ENCODE measurements at regions not wholly inside any gene's neighbourhood (a gene's known extent, or its start where the extent isn't known, plus 50 kb on each side); places are given as distances from the start of the nearest gene placed in this dataset.
A peak's percentile ranks its signal among the peaks of the same experiment; 100 is the strongest.
"Not testable (repeated sequence)": the region's sequence is repeated elsewhere in the genome, so short reads cannot be mapped to it uniquely, and the experiment has no call there.

GRCh38 chr7:75201606-75202079, 109.3 kb downstream of the GTF2IRD2B start:
- H3K27ac Mint-ChIP-seq, CTCF ChIA-PET, H3K4me1 Mint-ChIP-seq, DNase-seq, H3K4me3 Mint-ChIP-seq, H3K36me3 Mint-ChIP-seq, H3K27me3 Mint-ChIP-seq, H3K9me3 Mint-ChIP-seq: not testable (repeated sequence)

- H3K27me3 Mint-ChIP-seq, H3K4me1 Mint-ChIP-seq, H3K27ac Mint-ChIP-seq, H3K36me3 Mint-ChIP-seq, DNase-seq, H3K4me3 Mint-ChIP-seq, H3K9me3 Mint-ChIP-seq, CTCF ChIA-PET: not testable (repeated sequence)
Measured at GRCh38 chr7:75205367-75206085, 113.1 kb downstream of the GTF2IRD2B start.

GRCh38 chr7:75215460-75215859, 123.1 kb downstream of the GTF2IRD2B start:
- H3K4me1 Mint-ChIP-seq, H3K36me3 Mint-ChIP-seq, H3K27ac Mint-ChIP-seq, H3K4me3 Mint-ChIP-seq, CTCF ChIA-PET, H3K27me3 Mint-ChIP-seq, DNase-seq, H3K9me3 Mint-ChIP-seq: not testable (repeated sequence)

- H3K27me3 Mint-ChIP-seq, CTCF ChIA-PET, H3K4me3 Mint-ChIP-seq, H3K9me3 Mint-ChIP-seq, DNase-seq, H3K36me3 Mint-ChIP-seq, H3K4me1 Mint-ChIP-seq, H3K27ac Mint-ChIP-seq: not testable (repeated sequence)
Measured at GRCh38 chr7:75216963-75217362, 124.6 kb downstream of the GTF2IRD2B start.

- H3K27ac Mint-ChIP-seq, H3K4me3 Mint-ChIP-seq, DNase-seq, H3K27me3 Mint-ChIP-seq, CTCF ChIA-PET, H3K36me3 Mint-ChIP-seq, H3K9me3 Mint-ChIP-seq, H3K4me1 Mint-ChIP-seq: not testable (repeated sequence)
Measured at GRCh38 chr7:75226102-75226501, 133.7 kb downstream of the GTF2IRD2B start.

- H3K4me3 Mint-ChIP-seq, DNase-seq, H3K36me3 Mint-ChIP-seq, H3K4me1 Mint-ChIP-seq, H3K27ac Mint-ChIP-seq, H3K27me3 Mint-ChIP-seq, H3K9me3 Mint-ChIP-seq, CTCF ChIA-PET: not testable (repeated sequence)
Measured at GRCh38 chr7:75229558-75229957, 137.2 kb downstream of the GTF2IRD2B start.

- H3K27ac Mint-ChIP-seq, H3K4me1 Mint-ChIP-seq, H3K4me3 Mint-ChIP-seq, H3K36me3 Mint-ChIP-seq, H3K27me3 Mint-ChIP-seq, DNase-seq, CTCF ChIA-PET, H3K9me3 Mint-ChIP-seq: not testable (repeated sequence)
Measured at GRCh38 chr7:75230558-75230957, 138.2 kb downstream of the GTF2IRD2B start.

- CTCF ChIA-PET, H3K36me3 Mint-ChIP-seq, H3K27ac Mint-ChIP-seq, H3K27me3 Mint-ChIP-seq, DNase-seq, H3K4me1 Mint-ChIP-seq, H3K9me3 Mint-ChIP-seq, H3K4me3 Mint-ChIP-seq: not testable (repeated sequence)
Measured at GRCh38 chr7:75235092-75235826, 142.9 kb downstream of the GTF2IRD2B start.

- H3K27me3 Mint-ChIP-seq, H3K36me3 Mint-ChIP-seq, H3K4me1 Mint-ChIP-seq, CTCF ChIA-PET, H3K27ac Mint-ChIP-seq, DNase-seq, H3K9me3 Mint-ChIP-seq, H3K4me3 Mint-ChIP-seq: not testable (repeated sequence)
Measured at GRCh38 chr7:75235827-75236167, 143.4 kb downstream of the GTF2IRD2B start.

GRCh38 chr7:75237255-75238187, 145.1 kb downstream of the GTF2IRD2B start:
- peak; percentile 65 for DNase-seq

GRCh38 chr7:75238309-75238708, 145.9 kb downstream of the GTF2IRD2B start:
- H3K9me3 Mint-ChIP-seq, DNase-seq, H3K4me1 Mint-ChIP-seq, H3K4me3 Mint-ChIP-seq, H3K36me3 Mint-ChIP-seq, CTCF ChIA-PET, H3K27ac Mint-ChIP-seq, H3K27me3 Mint-ChIP-seq: not testable (repeated sequence)

More at GRCh38 chr7:75237255-75238187, 145.1 kb downstream of the GTF2IRD2B start:
- H3K36me3 Mint-ChIP-seq, CTCF ChIA-PET, H3K27me3 Mint-ChIP-seq, H3K27ac Mint-ChIP-seq, H3K9me3 Mint-ChIP-seq, H3K4me1 Mint-ChIP-seq: not testable (repeated sequence)
- peak overlapping the region; percentile 46 for H3K4me3 Mint-ChIP-seq

GRCh38 chr7:75243638-75244037, 151.2 kb downstream of the GTF2IRD2B start:
- H3K4me3 Mint-ChIP-seq, CTCF ChIA-PET, H3K27me3 Mint-ChIP-seq, H3K27ac Mint-ChIP-seq, H3K9me3 Mint-ChIP-seq, H3K36me3 Mint-ChIP-seq, H3K4me1 Mint-ChIP-seq, DNase-seq: not testable (repeated sequence)

- H3K27ac Mint-ChIP-seq, H3K9me3 Mint-ChIP-seq, H3K4me3 Mint-ChIP-seq, H3K36me3 Mint-ChIP-seq, CTCF ChIA-PET, DNase-seq, H3K4me1 Mint-ChIP-seq, H3K27me3 Mint-ChIP-seq: not testable (repeated sequence)
Measured at GRCh38 chr7:75248216-75248615, 147.2 kb upstream of the TRIM73 start.

- CTCF ChIA-PET, H3K4me1 Mint-ChIP-seq, H3K27ac Mint-ChIP-seq, H3K4me3 Mint-ChIP-seq, H3K36me3 Mint-ChIP-seq, H3K27me3 Mint-ChIP-seq, DNase-seq, H3K9me3 Mint-ChIP-seq: not testable (repeated sequence)
Measured at GRCh38 chr7:75254238-75254637, 141.2 kb upstream of the TRIM73 start.

- H3K9me3 Mint-ChIP-seq, H3K27ac Mint-ChIP-seq, H3K36me3 Mint-ChIP-seq, H3K4me1 Mint-ChIP-seq, DNase-seq, H3K4me3 Mint-ChIP-seq, CTCF ChIA-PET, H3K27me3 Mint-ChIP-seq: not testable (repeated sequence)
Measured at GRCh38 chr7:75257442-75257841, 138.0 kb upstream of the TRIM73 start.
